Neural cell (in vitro differentiated cells): ENCODE measurements at regions not wholly inside any gene's neighbourhood (a gene's known extent, or its start where the extent isn't known, plus 50 kb on each side); places are given as distances from the start of the nearest gene placed in this dataset.

Experiments
- H2AFZ ChIP-seq: fragments of 200-600, 300-800 bp; sonication (generic), shearing (Covaris generic); 2 replicates; pipeline ENCODE4 v1.6.0; 2014; ENCODE audit warnings: low read depth, mild to moderate bottlenecking, antibody characterized with exemption, low read length, moderate library complexity
- H3F3A ChIP-seq: fragments of 200-600 bp; shearing (Covaris generic); 2 replicates; pipeline ENCODE4 v1.6.1; 2016; ENCODE audit warnings: mild to moderate bottlenecking, moderate library complexity, mixed read lengths, antibody characterized with exemption, low read length; ENCODE audit not compliant: insufficient read depth, poor library complexity, severe bottlenecking
- H3K27ac ChIP-seq: fragments of 200-600, 300-800 bp; sonication (generic), shearing (Covaris generic); 2 replicates; pipeline ENCODE4 v1.5.1; 2014; ENCODE audit warnings: mild to moderate bottlenecking, low read length, moderate library complexity
- H3K27me3 ChIP-seq: fragments of 300-800, 200-600 bp; sonication (generic), shearing (Covaris generic); 2 replicates; pipeline ENCODE4 v1.6.0; 2014; ENCODE audit warnings: mild to moderate bottlenecking, low read depth, low read length, moderate library complexity; ENCODE audit not compliant: insufficient read depth
- H3K36me3 ChIP-seq: fragments of 300-800, 200-600 bp; sonication (generic), shearing (Covaris generic); 2 replicates; pipeline ENCODE4 v1.5.1; 2014; ENCODE audit warnings: mild to moderate bottlenecking, antibody characterized with exemption, low read length, moderate library complexity; ENCODE audit not compliant: insufficient read depth
- H3K4me2 ChIP-seq: fragments of 300-800, 200-600 bp; sonication (generic), shearing (Covaris generic); 2 replicates; pipeline ENCODE4 v1.6.0; 2014; ENCODE audit warnings: mild to moderate bottlenecking, low read length
- H3K4me3 ChIP-seq: fragments of 300-800, 200-600 bp; sonication (generic), shearing (Covaris generic); 2 replicates; pipeline ENCODE4 v1.5.1; 2014; ENCODE audit warnings: mild to moderate bottlenecking, low read length, moderate library complexity
- H3K79me2 ChIP-seq: fragments of 200-600 bp; shearing (Covaris generic); replicated peaks from 2 replicates; pipeline ENCODE4 v1.6.0; 2014; ENCODE audit warnings: mild to moderate bottlenecking, low read length, moderate library complexity; ENCODE audit not compliant: insufficient read depth
- H3K9ac ChIP-seq: fragments of 300-800, 200-600 bp; sonication (generic), shearing (Covaris generic); 2 replicates; pipeline ENCODE4 v1.6.1; 2016; ENCODE audit warnings: mild to moderate bottlenecking, low read length, mixed read lengths
- H3K9me2 ChIP-seq: fragments of 200-600 bp; shearing (Covaris generic); 2 replicates; pipeline ENCODE4 v1.6.1; 2016; ENCODE audit warnings: mild to moderate bottlenecking, low read length, mixed read lengths; ENCODE audit not compliant: insufficient read depth
- H3K9me3 ChIP-seq: fragments of 200-600, 300-800 bp; sonication (generic), shearing (Covaris generic); 2 replicates; pipeline ENCODE4 v1.6.1; 2016; ENCODE audit warnings: mild to moderate bottlenecking, mixed run types, low read length, moderate library complexity, mixed read lengths
- H4K20me1 ChIP-seq: fragments of 200-600 bp; shearing (Covaris generic); 2 replicates; pipeline ENCODE4 v1.6.1; 2016; ENCODE audit warnings: mild to moderate bottlenecking, mixed run types; ENCODE audit not compliant: insufficient read depth
- CTCF ChIP-seq: fragments of 450-650 bp; IDR thresholded peaks from 2 replicates; pipeline ENCODE4 v1.5.1; 2014; ENCODE audit warnings: antibody characterized with exemption, mild to moderate bottlenecking, moderate library complexity; ENCODE audit not compliant: poor library complexity, severe bottlenecking
- EP300 ChIP-seq: fragments of 450-650 bp; conservative IDR thresholded peaks from 2 replicates; pipeline ENCODE4 v1.6.1; 2014; ENCODE audit warnings: antibody characterized with exemption, mild to moderate bottlenecking, moderate library complexity; ENCODE audit not compliant: poor library complexity, severe bottlenecking
- EZH2 ChIP-seq: fragments of 200-600, 300-800 bp; shearing (Covaris generic), sonication (generic); IDR thresholded peaks from 2 replicates; pipeline ENCODE4 v1.6.1; 2014; ENCODE audit warnings: antibody characterized with exemption, low read length, borderline replicate concordance, mild to moderate bottlenecking; ENCODE audit not compliant: insufficient read depth, poor library complexity, severe bottlenecking
- MXI1 ChIP-seq: fragments of 450-650 bp; conservative IDR thresholded peaks from 2 replicates; pipeline ENCODE4 v1.6.1; 2014; ENCODE audit warnings: antibody characterized with exemption, mild to moderate bottlenecking; ENCODE audit not compliant: poor library complexity, severe bottlenecking
- POLR2AphosphoS5 ChIP-seq: IDR thresholded peaks from 2 replicates; pipeline ENCODE4 v1.6.1; 2012
- RAD21 ChIP-seq: fragments of 450-650 bp; conservative IDR thresholded peaks from 2 replicates; pipeline ENCODE4 v1.6.1; 2014; ENCODE audit warnings: antibody characterized with exemption, mild to moderate bottlenecking, moderate library complexity
- REST ChIP-seq: IDR thresholded peaks from 2 replicates; pipeline ENCODE4 v1.6.1; 2012; ENCODE audit warnings: borderline replicate concordance
- SMC3 ChIP-seq: fragments of 450-650 bp; conservative IDR thresholded peaks from 2 replicates; pipeline ENCODE4 v1.6.1; 2014; ENCODE audit warnings: antibody characterized with exemption, mild to moderate bottlenecking, moderate library complexity; ENCODE audit not compliant: poor library complexity
- TAF1 ChIP-seq: IDR thresholded peaks from 2 replicates; pipeline ENCODE4 v1.6.1; 2012; ENCODE audit warnings: low read depth

GRCh38 chr11:28615542-28615941 lies 507.4 kb downstream of the METTL15 start:
- H3K4me3 ChIP-seq, result no peak overlapping the region
- peaks cover 20% of the 10 kb centered on the region for H3K27me3 ChIP-seq
- no peak overlapping the region for H3K9ac ChIP-seq
- H4K20me1 ChIP-seq, result no peaks in the 10 kb centered on the region
- H3K27ac ChIP-seq, result no peak overlapping the region
- TF ChIP-seq RAD21, result no peak
- no peak for TF ChIP-seq POLR2AphosphoS5
- TF ChIP-seq SMC3, result no peak
- TF ChIP-seq EP300, result no peak
- TF ChIP-seq REST, result no peak
- TF ChIP-seq EZH2, result no peak
- no peak for TF ChIP-seq CTCF
- no peaks in the 10 kb centered on the region for H3K79me2 ChIP-seq
- no peaks in the 10 kb centered on the region for H3F3A ChIP-seq
- no peak overlapping the region for H3K4me2 ChIP-seq
- H2AFZ ChIP-seq, result no peak overlapping the region
- H3K36me3 ChIP-seq, result no peaks in the 10 kb centered on the region
- H3K9me3 ChIP-seq, result no peaks in the 10 kb centered on the region
- no peaks in the 10 kb centered on the region for H3K9me2 ChIP-seq

- H3K79me2 ChIP-seq, result no peaks in the 10 kb centered on the region
These were observed 498.7 kb downstream of the METTL15 start for GRCh38 chr11:28606930-28607329.

More at GRCh38 chr11:28606930-28607329, 498.7 kb downstream of the METTL15 start:
- Histone ChIP-seq H3K4me2 (no peak overlapping the region), H3K9me2 (no peaks in the 10 kb centered on the region), H2AFZ (no peak overlapping the region), H3K27ac (no peak overlapping the region), H3K4me3 (no peak overlapping the region), H3K9ac (no peak overlapping the region), H3K36me3 (no peaks in the 10 kb centered on the region), H4K20me1 (no peaks in the 10 kb centered on the region), H3F3A (no peaks in the 10 kb centered on the region), H3K9me3 (no peaks in the 10 kb centered on the region), H3K27me3 (no peaks in the 10 kb centered on the region)
- TF ChIP-seq TAF1 (no peak), RAD21 (no peak), MXI1 (no peak), EZH2 (no peak), POLR2AphosphoS5 (no peak), EP300 (no peak), CTCF (no peak), SMC3 (no peak), REST (no peak)
